GM12892 (cell line): ENCODE measurements at regions not wholly inside any gene's neighbourhood (a gene's known extent, or its start where the extent isn't known, plus 50 kb on each side); places are given as distances from the start of the nearest gene placed in this dataset.

Source experiments
- DNase-seq: peaks from one replicate; pipeline ENCODE4 v3.0.0; 2011; ENCODE audit not compliant: insufficient read length
- FAIRE-seq: peaks from 2 replicates; lab custom pipeline; 2011; peaks lifted over from hg19 to GRCh38; lab: Jason Lieb, UNC
- POLR2A ChIP-seq: IDR thresholded peaks from 2 replicates; pipeline ENCODE4 v1.6.1; 2011; ENCODE audit warnings: low read depth, low read length, control low read depth
- POLR2AphosphoS5 ChIP-seq: IDR thresholded peaks from 2 replicates; pipeline ENCODE4 v1.6.1; 2011; ENCODE audit warnings: low read depth, low read length, control low read depth
- TAF1 ChIP-seq: IDR thresholded peaks from 2 replicates; pipeline ENCODE4 v1.6.1; 2011; ENCODE audit warnings: low read depth, mild to moderate bottlenecking, control low read depth, low read length, borderline replicate concordance

DNA sequence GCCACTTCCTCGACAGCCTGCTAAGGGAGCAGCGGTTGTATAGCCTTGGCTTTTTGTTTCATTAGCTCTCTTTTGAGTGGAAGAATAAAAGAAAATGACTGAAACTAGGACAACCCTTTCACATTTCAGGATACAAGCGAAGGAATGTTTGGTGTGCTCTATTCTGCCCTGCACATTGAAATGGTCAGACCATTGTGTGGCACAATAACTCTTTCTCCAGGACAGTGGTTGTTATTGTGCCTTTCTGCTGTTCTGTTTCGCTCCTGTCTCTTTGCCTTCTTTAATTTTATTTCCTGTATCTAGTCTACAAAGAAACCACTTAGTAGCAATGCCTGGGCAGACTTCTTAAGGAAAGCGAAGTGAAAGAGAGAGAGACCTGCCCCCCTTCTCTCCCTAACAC, 473.7 kb downstream of the GBA3 start:
- no peak for DNase-seq
- FAIRE-seq = no peak
- TF ChIP-seq TAF1 (no peak), POLR2AphosphoS5 (no peak), POLR2A (no peak)

- no peak for TF ChIP-seq POLR2A
- TF ChIP-seq POLR2AphosphoS5 = no peak
- no peak for TF ChIP-seq TAF1
- no peak for FAIRE-seq
- no peak for DNase-seq
Observed at GRCh38 chr4:23165669-23166068, 472.9 kb downstream of the GBA3 start.

- FAIRE-seq (no peak), DNase-seq (no peak)
- TF ChIP-seq POLR2A (no peak), TAF1 (no peak), POLR2AphosphoS5 (no peak)
Observed at GRCh38 chr4:23163647-23164436, 471.1 kb downstream of the GBA3 start.

DNA sequence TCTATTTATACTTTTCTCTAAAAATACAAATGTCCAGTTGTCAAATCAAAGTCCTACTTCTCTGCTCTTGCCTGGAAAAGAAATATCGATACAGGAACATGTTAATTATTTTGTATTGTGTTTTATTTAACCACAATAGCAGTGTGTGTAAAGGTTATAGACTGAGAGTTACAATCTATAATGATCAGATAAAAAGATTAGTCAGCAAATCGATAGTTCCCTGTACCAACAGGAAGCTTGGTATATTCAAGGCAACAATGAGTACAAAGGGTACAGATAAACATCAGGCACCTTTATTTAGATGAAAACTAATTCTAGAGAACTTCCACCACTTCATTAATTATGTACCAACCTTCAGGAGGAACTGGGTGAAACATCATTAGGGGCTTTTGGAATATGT, 469.5 kb downstream of the GBA3 start:
- TF ChIP-seq POLR2AphosphoS5 = no peak
- TF ChIP-seq POLR2A = no peak
- TF ChIP-seq TAF1 = no peak
- DNase-seq = no peak
- FAIRE-seq = no peak

- DNase-seq = no peak
- no peak for FAIRE-seq
Observed at GRCh38 chr4:23161787-23162186, 469.1 kb downstream of the GBA3 start.

GRCh38 chr4:23153076-23153475, 460.3 kb downstream of the GBA3 start:
- no peak for FAIRE-seq
- TF ChIP-seq POLR2AphosphoS5 (no peak), POLR2A (no peak), TAF1 (no peak)

More at GRCh38 chr4:23161787-23162186, 469.1 kb downstream of the GBA3 start:
- TF ChIP-seq TAF1 (no peak), POLR2AphosphoS5 (no peak), POLR2A (no peak)

DNA sequence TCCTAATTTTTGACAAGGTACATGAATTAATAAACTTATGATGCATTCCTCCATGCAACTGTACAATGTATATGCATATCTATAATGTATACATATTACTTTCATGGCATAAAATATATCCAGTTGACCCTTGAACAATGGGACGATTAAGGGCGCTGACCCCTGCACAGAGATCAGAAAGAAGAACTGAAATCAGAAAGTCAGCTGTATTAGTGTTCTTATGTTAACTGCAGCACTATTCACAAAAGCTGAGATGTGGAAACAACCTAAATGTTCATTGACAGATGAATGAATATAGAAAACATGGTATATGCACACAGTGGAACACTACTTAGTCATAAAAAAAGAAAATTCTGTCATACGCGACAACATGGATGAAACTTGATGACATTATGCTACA, 457.1 kb downstream of the GBA3 start:
- FAIRE-seq (no peak), DNase-seq (no peak)
- no peak for TF ChIP-seq TAF1
- TF ChIP-seq POLR2AphosphoS5 = no peak
- no peak for TF ChIP-seq POLR2A

More at GRCh38 chr4:23153076-23153475, 460.3 kb downstream of the GBA3 start:
- DNase-seq = no peak

- no peak for DNase-seq
- no peak for TF ChIP-seq POLR2AphosphoS5
- no peak for TF ChIP-seq POLR2A
- no peak for TF ChIP-seq TAF1
- no peak for FAIRE-seq
Observed at GRCh38 chr4:23144707-23145106, 452.0 kb downstream of the GBA3 start.

GRCh38 chr4:23135792-23136645, 443.3 kb downstream of the GBA3 start:
- FAIRE-seq (peak; percentile 74), DNase-seq (no peak)

GRCh38 chr4:23134331-23134730, 441.6 kb downstream of the GBA3 start:
- FAIRE-seq (no peak), DNase-seq (no peak)
- TF ChIP-seq POLR2AphosphoS5 (no peak), POLR2A (no peak), TAF1 (no peak)

More at GRCh38 chr4:23135792-23136645, 443.3 kb downstream of the GBA3 start:
- TF ChIP-seq TAF1 (no peak), POLR2A (no peak), POLR2AphosphoS5 (no peak)

DNA sequence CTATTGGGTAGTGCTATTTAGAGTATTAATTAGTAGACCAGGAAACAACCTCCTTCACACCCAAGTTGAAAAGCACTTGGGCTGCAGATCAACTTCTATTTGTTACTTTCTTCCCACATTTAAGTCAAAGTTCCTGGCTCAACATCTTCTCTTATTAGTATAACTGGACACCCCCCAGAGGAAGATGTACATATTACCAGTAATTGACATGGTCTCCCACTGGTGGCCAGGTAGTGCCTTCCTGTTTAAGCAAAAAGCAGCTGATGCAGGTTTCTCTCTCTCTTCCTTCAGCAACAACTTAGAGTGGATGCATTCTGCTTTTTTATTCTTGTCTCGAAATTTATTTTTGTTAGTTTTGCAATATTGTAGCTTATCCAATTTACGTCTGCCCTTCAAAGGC, 438.1 kb downstream of the GBA3 start:
- no peak for FAIRE-seq
- no peak for DNase-seq
- TF ChIP-seq POLR2AphosphoS5 (no peak), POLR2A (no peak), TAF1 (no peak)

GRCh38 chr4:23125118-23125517, 432.4 kb downstream of the GBA3 start:
- FAIRE-seq (no peak), DNase-seq (no peak)
- TF ChIP-seq POLR2A (no peak), TAF1 (no peak)
